NCI-H2171 treated with DMSO at 0.1 percent for 48 hours (cell line): ENCODE measurements at regions not wholly inside any gene's neighbourhood (a gene's known extent, or its start where the extent isn't known, plus 50 kb on each side); places are given as distances from the start of the nearest gene placed in this dataset.

ENCODE experiments used
- DNase-seq: peaks from one replicate; lab custom pipeline; 2025; lab: John Stamatoyannopoulos, UW

GRCh38 chr15:96736384-96736783 lies 405.9 kb downstream of the NR2F2 start:
- no peak for DNase-seq

- no peak for DNase-seq
Observed at GRCh38 chr15:96737408-96737807, 406.9 kb downstream of the NR2F2 start.

- no peak for DNase-seq
Observed at GRCh38 chr15:96746665-96747064, 416.2 kb downstream of the NR2F2 start.

GRCh38 chr15:96747291-96747690 lies 416.8 kb downstream of the NR2F2 start:
- DNase-seq: no peak

- DNase-seq: no peak
Observed at GRCh38 chr15:96750361-96750760, 419.9 kb downstream of the NR2F2 start.

- DNase-seq: no peak
Observed at GRCh38 chr15:96756146-96756545, 425.6 kb downstream of the NR2F2 start.

GRCh38 chr15:96756656-96757055 lies 426.2 kb downstream of the NR2F2 start:
- DNase-seq: no peak

GRCh38 chr15:96762566-96762965 lies 432.1 kb downstream of the NR2F2 start:
- DNase-seq: no peak

GRCh38 chr15:96764501-96764900 lies 434.0 kb downstream of the NR2F2 start:
- DNase-seq: no peak

GRCh38 chr15:96764946-96765345 lies 434.4 kb downstream of the NR2F2 start:
- DNase-seq: no peak

GRCh38 chr15:96766366-96766765 lies 435.9 kb downstream of the NR2F2 start:
- no peak for DNase-seq

GRCh38 chr15:96767703-96768434 lies 437.4 kb downstream of the NR2F2 start:
- no peak for DNase-seq

GRCh38 chr15:96768435-96768789 lies 437.9 kb downstream of the NR2F2 start:
- DNase-seq: no peak

GRCh38 chr15:96771035-96771434 lies 440.5 kb downstream of the NR2F2 start:
- no peak for DNase-seq

GRCh38 chr15:96774216-96774615 lies 443.7 kb downstream of the NR2F2 start:
- no peak for DNase-seq

- no peak for DNase-seq
Observed at GRCh38 chr15:96783746-96784145, 453.2 kb downstream of the NR2F2 start.

- no peak for DNase-seq
Observed at GRCh38 chr15:96790004-96790403, 459.5 kb downstream of the NR2F2 start.

- DNase-seq: no peak
Observed at GRCh38 chr15:96792216-96792615, 461.7 kb downstream of the NR2F2 start.

GRCh38 chr15:96796841-96797240 lies 466.3 kb downstream of the NR2F2 start:
- no peak for DNase-seq

GRCh38 chr15:96801576-96802150 lies 471.2 kb downstream of the NR2F2 start:
- no peak for DNase-seq

GRCh38 chr15:96802611-96803255 lies 472.2 kb downstream of the NR2F2 start:
- no peak for DNase-seq

GRCh38 chr15:96804754-96805153 lies 474.3 kb downstream of the NR2F2 start:
- no peak for DNase-seq

GRCh38 chr15:96807361-96807760 lies 476.9 kb downstream of the NR2F2 start:
- no peak for DNase-seq

- DNase-seq: no peak
Observed at GRCh38 chr15:96817900-96818299, 487.4 kb downstream of the NR2F2 start.
